HepG2 (cell line): ENCODE measurements at regions not wholly inside any gene's neighbourhood (a gene's known extent, or its start where the extent isn't known, plus 50 kb on each side); places are given as distances from the start of the nearest gene placed in this dataset.

Experiments used
- ATAC-seq: fragments of 200-7000 bp; cut with Tn5 transposase; 3 replicates; pipeline ENCODE4 v1.9.1; 2020; ENCODE audit warnings: mild to moderate bottlenecking, moderate library complexity
- BruUV-seq: library from RNA; stranded (reverse); fragments of 400-500 nt; replicated peaks from 2 replicates; lab custom pipeline; 2021; lab: Mats Ljungman, UMichigan
- CTCF ChIA-PET: fragments of 300-600 bp; formaldehyde crosslinking; extraction: SDS; loops from one replicate; lab custom pipeline; 2021; ENCODE audit warnings: low total read pairs, inconsistent platforms, low intra/inter-chr PET ratio; lab: Yijun Ruan, JAX
- POLR2A ChIA-PET: fragments of 350-600 bp; sonication (Branson Sonifier 250); formaldehyde crosslinking; loops from one replicate; lab custom pipeline; 2020; ENCODE audit warnings: antibody characterized with exemption, inconsistent platforms; lab: Yijun Ruan, JAX
- DNase-seq: peaks from one replicate; pipeline ENCODE4 v3.0.0-alpha.2; 2015; ENCODE audit warnings: low spot score
- FAIRE-seq: peaks from 3 replicates; lab custom pipeline; 2011; peaks lifted over from hg19 to GRCh38; lab: Jason Lieb, UNC
- H2AFZ ChIP-seq: one replicate; pipeline ENCODE4 v1.6.1; 2011; ENCODE audit warnings: low read length, inconsistent platforms
- H3K27ac ChIP-seq: fragments of 300-600 bp; 3 replicates; pipeline ENCODE4 v1.8.0; 2011; ENCODE audit warnings: mixed run types, mild to moderate bottlenecking, mixed read lengths, low read length, inconsistent platforms; ENCODE audit not compliant: insufficient read depth; ENCODE audit errors: extremely low read length
- H3K27me3 ChIP-seq, 2 experiments: fragments of 200-600 bp in 1 of 2; 2 replicates in 1 of 2; 3 replicates in 1 of 2; pipeline versions ENCODE4 v1.6.0 to v1.8.0; 2011; ENCODE audit warnings: low read length in 2 of 2, mild to moderate bottlenecking in 2 of 2, moderate library complexity in 2 of 2, inconsistent platforms in 1 of 2; ENCODE audit not compliant: insufficient read depth in 2 of 2, control insufficient read depth in 1 of 2
- H3K36me3 ChIP-seq, 2 experiments: fragments of 200-600 bp in 1 of 2; replicated peaks in 1 of 2; 2 replicates in 1 of 2; 3 replicates in 1 of 2; pipeline versions ENCODE4 v1.5.1 to v1.8.0; 2011; ENCODE audit warnings: low read length in 2 of 2, inconsistent platforms in 1 of 2; ENCODE audit not compliant: insufficient read depth in 2 of 2, control insufficient read depth in 1 of 2
- H3K4me1 ChIP-seq: 2 replicates; pipeline ENCODE4 v1.5.1; 2012; ENCODE audit warnings: low read length, inconsistent platforms; ENCODE audit not compliant: insufficient read depth
- H3K4me2 ChIP-seq: 2 replicates; pipeline ENCODE4 v1.6.0; 2011; ENCODE audit warnings: low read depth, low read length, inconsistent platforms
- H3K4me3 ChIP-seq, 3 experiments: fragments of 200-600 bp in 1 of 3; sonication (generic), shearing (Covaris generic) in 1 of 3; replicated peaks in 1 of 3; 2 replicates each; pipeline ENCODE4 v1.5.1; 2011 to 2016; ENCODE audit warnings: low read length in 3 of 3, inconsistent platforms in 2 of 3, low read depth in 2 of 3, mild to moderate bottlenecking in 2 of 3, control low read depth in 1 of 3, mixed read lengths in 1 of 3; ENCODE audit not compliant: insufficient read depth in 1 of 3
- H3K79me2 ChIP-seq: one replicate; pipeline ENCODE4 v1.6.1; 2011; ENCODE audit warnings: low read length, inconsistent platforms; ENCODE audit not compliant: insufficient read depth
- H3K9ac ChIP-seq: 2 replicates; pipeline ENCODE4 v1.6.0; 2011; ENCODE audit warnings: mild to moderate bottlenecking, low read depth, low read length, inconsistent platforms; ENCODE audit not compliant: insufficient read depth
- H3K9me3 ChIP-seq: 2 replicates; pipeline ENCODE4 v1.5.1; 2012; ENCODE audit warnings: mild to moderate bottlenecking, low read length
- H4K20me1 ChIP-seq: 2 replicates; pipeline ENCODE4 v1.6.0; 2011; ENCODE audit warnings: inconsistent platforms, mild to moderate bottlenecking, low read length, moderate library complexity; ENCODE audit not compliant: insufficient read depth
- ADNP ChIP-seq: sonication (generic); formaldehyde crosslinking; IDR thresholded peaks from 2 replicates; pipeline ENCODE4 v1.4.0; 2020; ENCODE audit warnings: missing genetic modification reagents
- AHR ChIP-seq: IDR thresholded peaks from 2 replicates; pipeline ENCODE4 v1.6.1; 2018; ENCODE audit warnings: missing genetic modification reagents, missing compliant biosample characterization
- BATF2 ChIP-seq: sonication (generic); formaldehyde crosslinking; IDR thresholded peaks from 2 replicates; pipeline ENCODE4 v1.8.0; 2022; ENCODE audit warnings: mild to moderate bottlenecking, missing genetic modification reagents, moderate library complexity
- CBX1 ChIP-seq: IDR thresholded peaks from one replicate; pipeline ENCODE4 v1.6.1; 2016; ENCODE audit warnings: antibody characterized with exemption, low read depth
- NFATC3 ChIP-seq: sonication (generic); formaldehyde crosslinking; IDR thresholded peaks from 2 replicates; pipeline ENCODE4 v1.5.1; 2020; ENCODE audit warnings: mild to moderate bottlenecking, missing genetic modification reagents
- RARG ChIP-seq: sonication (generic); formaldehyde crosslinking; IDR thresholded peaks from 2 replicates; pipeline ENCODE4 v1.4.0; 2020; ENCODE audit warnings: low read depth, mild to moderate bottlenecking, missing genetic modification reagents
- RBFOX2 ChIP-seq: fragments of 200-400 bp; formaldehyde crosslinking; IDR thresholded peaks from 2 replicates; pipeline ENCODE4 v1.6.1; 2017; ENCODE audit warnings: low read depth, mild to moderate bottlenecking, low read length
- STAT5B ChIP-seq: sonication (generic); formaldehyde crosslinking; IDR thresholded peaks from 2 replicates; pipeline ENCODE4 v1.4.0; 2020; ENCODE audit warnings: missing genetic modification reagents
- USF2 ChIP-seq, 2 experiments: sonication (generic) in 1 of 2; formaldehyde crosslinking in 1 of 2; IDR thresholded peaks; 2 replicates each; pipeline versions ENCODE4 v1.5.1 to v1.6.1; 2011 to 2020; ENCODE audit warnings: borderline replicate concordance in 1 of 2, low read depth in 1 of 2, low read length in 1 of 2, mild to moderate bottlenecking in 1 of 2, missing genetic modification reagents in 1 of 2, moderate library complexity in 1 of 2
- ZNF34 ChIP-seq: sonication (generic); formaldehyde crosslinking; IDR thresholded peaks from 2 replicates; pipeline ENCODE4 v1.4.0; 2020; ENCODE audit warnings: mild to moderate bottlenecking, missing genetic modification reagents, borderline replicate concordance
- ZNF451 ChIP-seq: sonication (generic); formaldehyde crosslinking; IDR thresholded peaks from 2 replicates; pipeline ENCODE4 v1.5.0; 2020; ENCODE audit warnings: mild to moderate bottlenecking, missing genetic modification reagents
- ZNF546 ChIP-seq: sonication (generic); formaldehyde crosslinking; conservative IDR thresholded peaks from 2 replicates; pipeline ENCODE4 v1.8.1; 2023; ENCODE audit warnings: mild to moderate bottlenecking, missing genetic modification reagents
- ZNF549 ChIP-seq: sonication (generic); formaldehyde crosslinking; IDR thresholded peaks from 2 replicates; pipeline ENCODE4 v1.5.0; 2020; ENCODE audit warnings: missing genetic modification reagents
- ZNF781 ChIP-seq: sonication (generic); formaldehyde crosslinking; IDR thresholded peaks from 2 replicates; pipeline ENCODE4 v1.5.1; 2020; ENCODE audit warnings: borderline replicate concordance, mild to moderate bottlenecking, missing genetic modification reagents; ENCODE audit errors: not compliant biosample characterization
- ZNF878 ChIP-seq: sonication (generic); formaldehyde crosslinking; IDR thresholded peaks from 2 replicates; pipeline ENCODE4 v1.8.1; 2023; ENCODE audit warnings: mild to moderate bottlenecking, missing genetic modification reagents, moderate library complexity
- WGBS: methylation state at CpG from one replicate; pipeline ENCODE4 v1.1.6; 2017; ENCODE audit warnings: low lambda C conversion rate; 5-methylcytosine and 5-hydroxymethylcytosine counted together
- in situ Hi-C: cut with HindIII; loops from 2 replicates; pipeline ENCODE4 v1.10.0; 2017; ENCODE audit warnings: low pct_unique_long_range_greater_than_20kb; ENCODE audit not compliant: extremely low pct_ligation_motif_present
- intact Hi-C: fragments of 100-400 bp; cut with micrococcal nuclease; formaldehyde crosslinking; loops from one replicate; pipeline ENCODE4 v1.10.0; 2022; ENCODE audit not compliant: unreplicated experiment

GRCh38 chr4:123585111-123585510 lies 188.5 kb downstream of the SPRY1 start:
- H3K79me2 ChIP-seq, result no peaks in the 10 kb centered on the region
- in situ Hi-C loops (no loop called here), intact Hi-C loops (no loop called here)
- H3K27me3 ChIP-seq, result no peaks in the 10 kb centered on the region
- no peaks in the 10 kb centered on the region for H4K20me1 ChIP-seq
- no peak for ATAC-seq
- H3K4me1 ChIP-seq, result peaks cover 24% of the 10 kb centered on the region
- no peak for FAIRE-seq
- ChIA-PET POLR2A (no interaction called here), CTCF (no interaction called here)
- 94% methylated on average over 2 of the region's 2 CpGs for WGBS
- no peak for DNase-seq
- no peak overlapping the region for H3K4me2 ChIP-seq
- no peak overlapping the region for H3K9ac ChIP-seq
- TF ChIP-seq AHR, result no peak
- no peak for TF ChIP-seq RBFOX2
- no peak for TF ChIP-seq NFATC3 (CRISPR knock-in tag)
- no peak for TF ChIP-seq STAT5B (CRISPR knock-in tag)
- TF ChIP-seq RARG, result no peak
- TF ChIP-seq BATF2 (CRISPR knock-in tag), result no peak
- TF ChIP-seq ZNF549 (CRISPR knock-in tag), result no peak
- TF ChIP-seq ZNF878, result no peak
- no peak for TF ChIP-seq CBX1
- no peak for TF ChIP-seq ADNP (CRISPR knock-in tag)
- TF ChIP-seq ZNF451 (CRISPR knock-in tag), result no peak
- TF ChIP-seq ZNF781 (CRISPR knock-in tag), result no peak
- no peak for TF ChIP-seq USF2 (IDR thresholded peaks at IDR 0.05; ENCODE audit: low read depth, low read length)
- TF ChIP-seq USF2 (CRISPR knock-in tag; IDR thresholded peaks at IDR 0.05; ENCODE audit: borderline replicate concordance), result no peak
- no peak for TF ChIP-seq ZNF34 (CRISPR knock-in tag)
- no peak for TF ChIP-seq ZNF546
- H3K9me3 ChIP-seq, result peaks cover 15% of the 10 kb centered on the region
- no peak overlapping the region for H3K4me3 ChIP-seq
- no peak overlapping the region for H2AFZ ChIP-seq
- H3K36me3 ChIP-seq, result no peaks in the 10 kb centered on the region
- BruUV-seq, result no TSS peak
- H3K27ac ChIP-seq, result no peak overlapping the region
